Fibroblast of skin of abdomen (primary cell): ENCODE measurements at regions not wholly inside any gene's neighbourhood (a gene's known extent, or its start where the extent isn't known, plus 50 kb on each side); places are given as distances from the start of the nearest gene placed in this dataset.

Experiments used
- DNase-seq: peaks from one replicate; pipeline ENCODE4 v3.0.0-alpha.2; 2013

DNA sequence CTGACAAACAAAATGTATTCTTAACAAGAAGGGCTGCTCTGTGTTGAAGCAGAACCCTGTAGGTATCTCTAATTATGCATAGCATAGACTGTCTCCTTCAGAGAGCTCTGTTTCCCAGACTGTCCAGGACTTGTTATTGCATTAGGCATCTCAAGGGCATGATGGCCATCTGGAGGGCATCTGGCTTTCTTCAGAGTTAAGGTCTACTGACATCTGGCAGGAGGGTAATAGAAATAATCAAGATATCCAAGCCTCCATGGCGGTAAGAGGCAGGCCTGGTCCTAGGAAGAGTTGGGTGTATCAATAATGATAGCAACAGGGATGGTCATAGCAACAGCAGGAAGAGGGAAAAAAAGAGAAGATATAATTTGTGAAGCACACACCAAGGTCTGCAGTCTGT is 161.2 kb downstream of the TTC8 start:
- no peak for DNase-seq

DNA sequence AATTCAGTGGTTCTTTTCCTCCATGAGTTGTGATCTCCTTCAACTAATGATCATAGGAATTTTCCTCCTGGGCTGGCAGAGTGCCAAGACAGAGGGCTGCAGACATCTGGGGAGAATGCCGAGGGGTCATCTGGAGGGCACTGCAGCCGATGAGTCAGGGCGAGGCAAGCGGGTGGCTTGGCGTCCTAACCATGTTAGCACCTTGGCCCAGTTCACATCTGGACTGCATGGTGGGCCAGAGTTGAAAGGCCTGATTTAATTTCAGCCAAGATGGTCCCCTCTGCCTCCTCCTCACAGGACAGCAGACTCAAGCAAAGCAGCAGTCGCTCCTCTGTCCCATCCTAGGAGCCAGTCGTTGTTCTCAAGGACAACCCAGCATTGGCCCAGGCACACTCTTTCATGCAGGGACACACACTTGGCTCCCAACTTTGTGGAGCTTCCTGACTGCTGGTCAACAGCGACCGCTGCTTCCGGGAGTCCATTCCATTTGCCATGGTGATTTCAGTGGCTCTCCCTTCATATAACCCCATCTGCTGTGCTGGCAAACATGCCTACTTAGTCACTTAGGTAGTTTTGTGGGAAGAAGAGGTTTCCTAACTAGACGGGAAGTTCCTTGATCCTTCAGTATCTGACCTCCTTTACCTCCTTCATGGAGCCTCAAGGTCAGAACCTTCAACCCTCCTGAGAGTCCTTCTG is 161.8 kb downstream of the TTC8 start:
- peak; percentile 83 for DNase-seq

DNA sequence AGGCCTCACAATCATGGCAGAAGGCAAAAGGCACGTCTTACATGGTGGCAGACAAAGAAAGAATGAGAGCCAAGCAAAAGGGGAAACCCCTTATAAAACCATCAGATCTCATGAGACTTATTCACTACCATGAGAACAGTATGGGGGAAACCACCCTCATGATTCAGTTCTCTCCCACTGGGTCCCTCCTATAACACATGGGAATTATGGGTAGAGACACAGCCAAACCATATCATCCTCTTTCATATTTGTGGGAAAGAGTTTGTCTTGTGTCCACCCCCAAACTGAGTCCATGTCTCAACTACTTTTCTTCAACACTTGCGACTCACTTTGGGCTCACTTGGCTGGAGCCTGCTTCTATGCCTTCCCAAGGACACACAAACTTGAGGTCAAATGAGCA is 162.5 kb downstream of the TTC8 start:
- DNase-seq, result peak; percentile 50

DNA sequence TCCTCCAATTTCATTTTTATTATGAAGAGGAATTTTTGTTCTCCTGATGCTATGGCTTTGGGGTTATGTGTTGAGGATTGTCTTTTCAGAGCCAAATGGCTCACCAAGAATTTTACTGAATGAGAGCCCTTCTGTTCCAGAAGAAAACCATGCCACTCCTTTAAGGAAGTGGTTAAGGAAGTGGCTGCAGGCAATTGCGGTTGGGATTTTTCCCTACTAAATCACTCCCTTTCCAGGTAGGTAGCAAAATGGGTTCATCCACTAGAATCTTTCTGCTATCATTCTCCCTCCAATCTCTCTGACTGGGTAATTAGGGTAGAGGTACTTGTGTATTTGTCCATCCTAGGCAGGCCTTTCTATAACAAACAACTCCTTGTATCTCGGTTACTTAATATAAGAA is 163.1 kb downstream of the TTC8 start:
- no peak for DNase-seq

DNA sequence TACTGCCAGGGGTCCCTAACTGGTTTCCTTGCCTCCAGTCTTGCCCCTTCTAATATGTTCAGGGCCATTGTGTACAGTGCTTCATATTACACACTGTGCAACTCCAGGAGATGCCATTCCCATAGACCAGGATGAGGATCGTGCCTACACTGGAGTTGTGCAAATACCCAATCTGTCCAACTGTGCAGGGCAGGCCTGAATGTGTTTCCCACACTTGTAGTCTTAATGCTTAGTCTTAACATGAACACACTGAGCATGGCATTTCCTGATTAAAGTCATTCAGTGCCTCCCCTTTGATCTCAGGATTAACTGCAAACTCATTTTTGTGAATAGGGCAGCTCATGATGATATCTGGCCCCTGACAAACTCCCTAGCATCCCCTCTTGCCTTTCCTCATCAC is 165.5 kb downstream of the TTC8 start:
- DNase-seq, result no peak

DNA sequence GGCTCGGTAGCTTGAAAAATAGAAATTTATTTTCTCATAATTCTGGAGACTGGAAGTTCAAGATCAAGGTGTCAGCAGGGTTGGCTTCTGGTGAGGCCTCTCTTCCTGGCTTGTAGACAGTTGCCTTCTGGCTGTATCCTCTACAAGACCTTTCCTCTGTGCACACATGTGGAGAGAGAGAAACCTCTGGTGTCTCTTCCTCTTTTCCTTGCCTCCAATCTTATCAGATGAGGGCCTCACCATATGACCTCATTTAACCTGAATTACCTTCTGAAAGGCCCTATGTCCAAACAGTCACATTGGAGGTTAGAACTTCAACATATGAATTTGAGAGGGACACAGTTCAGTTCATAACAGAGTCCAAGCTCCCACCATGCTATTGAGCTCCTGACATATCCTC is 166.4 kb downstream of the TTC8 start:
- DNase-seq, result no peak

DNA sequence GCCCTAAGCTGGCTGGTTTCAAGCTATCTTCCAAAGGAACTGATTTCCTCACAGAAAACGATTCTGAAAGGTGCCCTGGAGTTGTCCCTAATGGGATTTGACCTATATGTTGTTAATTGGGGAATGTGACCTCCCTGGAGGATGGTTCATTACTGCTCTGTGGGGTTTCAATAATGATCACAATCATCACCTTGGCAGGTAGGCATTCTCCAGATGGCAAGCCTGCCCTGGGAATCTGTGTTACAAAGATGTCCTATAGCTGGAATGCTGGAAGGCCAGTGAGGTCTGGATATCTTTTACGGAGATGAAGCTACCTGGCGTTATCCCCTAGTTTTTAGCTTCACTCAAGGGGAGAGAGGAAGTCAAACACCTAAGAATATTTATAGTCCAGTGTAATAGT is 167.6 kb downstream of the TTC8 start:
- DNase-seq, result no peak

DNA sequence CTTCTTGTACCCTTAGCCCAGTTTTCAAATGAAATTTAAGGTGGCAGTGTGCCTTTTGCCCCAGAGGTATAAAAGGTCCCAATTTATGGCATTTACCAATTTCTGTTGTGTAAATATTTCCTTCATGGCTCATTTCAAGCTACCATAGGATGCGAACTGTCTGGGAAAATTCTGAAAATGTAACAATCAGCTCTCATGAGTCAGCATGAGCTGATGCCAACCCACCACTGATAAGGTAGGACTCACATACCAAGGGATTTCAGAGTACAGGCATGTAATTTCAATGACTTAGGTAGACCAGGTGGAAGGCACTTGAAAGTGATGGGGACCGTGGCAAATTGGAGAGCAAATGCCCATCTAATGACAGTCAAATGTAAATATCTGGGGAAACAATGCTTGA is 169.5 kb downstream of the TTC8 start:
- peak; percentile 45 for DNase-seq

DNA sequence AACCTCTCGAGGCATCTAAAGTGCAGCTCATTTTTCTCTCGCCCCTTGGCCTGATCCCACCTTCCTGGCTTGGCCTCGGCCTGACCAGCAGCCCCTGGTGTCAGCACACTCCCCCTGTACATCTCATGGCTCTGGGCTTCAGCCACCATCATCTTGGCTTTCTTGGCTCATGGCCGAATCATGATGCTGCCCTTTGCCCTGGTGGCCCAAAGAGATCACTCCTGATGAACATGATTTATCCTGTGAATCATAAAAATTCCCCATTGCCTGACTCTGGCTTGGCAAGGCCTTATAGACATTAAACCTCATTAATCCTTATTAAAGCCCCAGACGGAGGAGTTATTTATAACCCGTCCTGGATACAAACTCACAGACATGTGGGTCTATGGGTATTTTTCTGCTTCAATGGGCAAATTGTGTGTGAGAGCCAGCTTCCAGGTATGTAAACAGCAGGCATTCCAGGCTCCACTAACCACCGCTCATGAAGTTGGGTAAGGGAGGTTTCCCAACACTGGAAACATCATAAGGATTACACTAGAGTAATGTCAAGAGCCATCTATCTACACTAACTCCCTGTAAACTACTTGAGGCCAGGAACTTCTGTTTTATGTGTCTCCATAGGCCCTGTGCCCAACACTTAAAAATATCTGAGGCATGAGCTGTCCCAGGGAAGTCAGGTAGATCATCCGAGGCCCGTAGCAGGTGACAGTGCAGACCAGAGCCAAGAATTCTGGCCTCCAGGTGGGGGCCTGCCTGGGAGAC is 171.2 kb downstream of the TTC8 start:
- peak; percentile 97 for DNase-seq

DNA sequence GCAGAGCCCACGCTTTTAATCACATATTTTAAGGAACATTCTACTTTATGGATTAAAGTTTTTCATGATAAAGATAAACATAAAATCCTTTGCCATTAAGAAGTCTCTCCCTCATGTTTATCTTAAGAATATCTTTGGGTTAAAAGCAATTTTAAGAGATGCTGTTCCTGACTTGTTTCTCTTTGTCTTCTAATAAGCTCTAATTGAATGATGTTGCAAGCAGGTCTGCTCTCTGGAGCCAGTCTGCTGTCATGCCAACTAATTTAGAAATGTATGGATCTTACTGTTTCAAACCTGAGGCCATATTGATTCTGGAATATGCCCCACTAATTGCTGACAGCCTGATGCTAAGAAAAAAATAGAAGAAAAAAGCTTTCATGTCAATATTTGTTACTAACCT is 173.6 kb downstream of the TTC8 start:
- no peak for DNase-seq

DNA sequence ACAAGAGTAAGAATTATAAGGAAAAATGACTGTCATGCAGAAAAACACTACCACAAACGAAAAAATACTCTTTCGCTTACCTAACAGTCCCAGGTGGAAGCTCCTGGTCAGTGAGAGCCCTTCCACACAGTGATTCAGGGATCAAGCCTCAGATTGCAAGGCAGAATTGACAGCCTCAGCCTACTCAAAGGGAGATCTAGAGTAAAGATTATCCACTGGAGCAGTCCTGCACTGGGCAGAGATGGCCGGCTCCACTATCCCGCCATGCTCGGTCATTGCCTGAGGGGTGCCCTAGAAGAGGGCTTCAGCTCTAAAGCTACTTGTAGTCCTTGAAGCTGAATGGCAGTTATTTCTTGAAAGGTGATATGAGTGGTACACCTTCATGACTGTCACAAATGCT is 174.7 kb downstream of the TTC8 start:
- DNase-seq, result no peak

DNA sequence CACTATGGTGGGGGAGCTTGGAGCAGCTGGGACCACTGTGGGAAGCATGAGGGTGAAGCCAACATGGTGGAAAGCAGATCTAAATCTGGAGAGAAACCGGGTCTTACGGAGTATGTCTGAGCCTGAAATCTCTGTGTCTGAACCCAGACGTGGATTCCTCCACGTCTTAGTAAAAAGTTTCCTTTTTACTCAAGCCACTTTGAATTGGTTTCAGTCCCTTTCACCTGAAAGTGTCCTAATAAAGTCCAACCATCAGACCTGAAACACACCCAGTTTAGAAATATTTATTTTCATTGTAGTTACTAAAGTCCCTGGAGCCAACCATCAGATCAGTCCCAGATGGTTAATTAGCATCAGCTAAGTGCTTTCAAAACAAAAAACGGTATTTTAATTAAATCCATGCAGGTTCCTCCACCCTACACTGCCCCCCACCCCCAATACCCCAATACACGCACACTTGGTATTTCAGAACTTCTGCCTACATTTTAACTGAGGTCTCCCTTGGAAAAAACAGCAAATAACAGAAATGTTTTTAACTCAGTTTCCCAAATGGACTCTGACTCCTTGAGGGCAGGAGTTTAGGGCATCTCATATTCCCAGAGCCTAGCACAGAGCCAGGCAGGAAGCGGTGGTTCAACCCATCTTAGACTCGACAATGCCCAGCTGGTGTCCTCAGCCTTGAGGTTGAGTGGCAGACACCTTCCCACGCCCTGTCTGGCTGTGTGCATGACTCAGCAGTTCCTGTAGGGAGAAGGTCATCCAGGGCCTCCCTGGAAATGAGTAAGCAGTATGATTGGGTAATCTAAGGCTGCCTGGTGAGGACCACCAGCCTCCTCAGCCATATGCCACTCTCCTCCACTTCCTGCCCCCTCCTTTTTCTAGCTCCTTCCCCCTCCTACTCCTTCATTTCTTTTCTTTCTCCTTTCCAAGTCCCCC is 175.8 kb downstream of the TTC8 start:
- DNase-seq, result peak; percentile 99

DNA sequence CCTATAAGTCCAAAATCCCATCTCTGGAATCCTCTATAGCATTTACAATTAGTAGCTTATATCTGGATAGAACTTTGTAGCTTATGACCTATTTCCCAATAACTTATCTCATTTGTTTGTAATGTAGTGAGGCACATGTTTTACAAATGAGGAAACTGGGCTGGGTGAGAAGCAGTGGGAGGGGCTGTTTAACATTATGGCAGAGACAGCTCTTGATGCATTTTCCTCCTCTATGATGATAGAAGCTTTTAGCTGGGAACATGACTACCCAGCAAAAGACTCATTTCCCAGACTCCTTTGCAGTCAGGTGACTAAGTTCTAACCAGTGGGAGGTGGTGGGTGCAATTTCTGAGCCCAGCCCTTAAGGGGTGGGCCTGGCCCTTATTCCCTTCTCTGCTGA is 179.7 kb downstream of the TTC8 start:
- peak; percentile 59 for DNase-seq

DNA sequence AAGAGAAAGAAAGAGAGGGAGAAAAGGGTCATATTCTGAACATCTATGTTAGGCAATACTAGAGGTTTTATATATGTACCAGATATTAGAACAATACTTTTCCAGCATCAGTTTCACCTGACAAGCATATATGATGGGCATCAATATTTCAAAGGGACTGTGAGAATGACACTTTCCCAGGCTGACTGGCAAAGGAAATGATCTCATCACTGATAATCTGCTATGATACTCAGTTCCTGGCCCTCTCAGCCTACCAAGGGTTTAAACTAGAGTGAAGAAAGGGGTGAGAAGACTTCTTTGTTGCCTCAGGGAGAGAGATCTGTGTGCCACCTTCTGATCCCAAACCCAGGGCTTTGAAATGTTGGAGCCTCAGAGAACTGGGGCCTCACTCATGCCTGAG is 183.5 kb downstream of the TTC8 start:
- no peak for DNase-seq

DNA sequence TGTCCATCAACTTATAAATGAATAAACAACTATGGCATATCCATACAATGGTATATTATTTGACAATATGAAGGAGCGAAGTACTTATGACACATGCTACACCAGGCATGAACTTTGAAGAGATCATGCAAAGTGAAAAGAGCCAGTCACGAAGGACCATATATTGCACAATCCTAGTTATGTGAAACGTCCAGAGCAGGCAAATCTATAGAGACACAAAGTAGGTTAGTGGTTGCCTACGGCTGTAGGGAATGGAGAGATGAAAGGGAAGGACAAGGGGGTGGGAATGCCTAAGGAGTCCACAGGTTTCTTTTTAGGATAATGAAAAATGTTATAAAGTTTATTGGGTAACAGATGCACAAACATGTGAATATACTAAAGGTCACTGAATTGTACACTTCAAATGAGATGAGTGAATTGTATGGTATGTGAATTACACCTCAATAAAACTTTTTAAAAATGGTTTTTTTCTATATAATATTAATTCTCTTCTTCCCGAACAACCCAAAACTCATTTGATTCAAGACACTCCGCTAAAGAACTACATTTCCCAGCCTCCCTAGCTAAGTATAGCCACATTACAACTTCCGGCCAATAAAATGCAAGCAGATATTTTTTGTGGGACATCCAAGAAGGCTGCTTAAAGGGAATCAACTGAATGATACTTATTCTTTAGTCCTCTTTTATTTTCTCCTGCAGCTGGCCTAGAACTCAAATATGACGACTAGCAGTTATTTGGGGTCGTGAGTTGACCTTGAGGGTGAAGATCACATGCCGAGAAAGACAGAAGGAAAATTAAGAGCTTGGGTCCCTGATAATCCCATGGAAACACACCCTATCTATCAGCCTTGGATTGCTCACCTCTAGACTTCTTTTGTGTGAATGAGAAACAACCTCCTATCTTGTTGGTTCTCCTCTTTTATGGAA is 187.2 kb downstream of the TTC8 start:
- no peak for DNase-seq

DNA sequence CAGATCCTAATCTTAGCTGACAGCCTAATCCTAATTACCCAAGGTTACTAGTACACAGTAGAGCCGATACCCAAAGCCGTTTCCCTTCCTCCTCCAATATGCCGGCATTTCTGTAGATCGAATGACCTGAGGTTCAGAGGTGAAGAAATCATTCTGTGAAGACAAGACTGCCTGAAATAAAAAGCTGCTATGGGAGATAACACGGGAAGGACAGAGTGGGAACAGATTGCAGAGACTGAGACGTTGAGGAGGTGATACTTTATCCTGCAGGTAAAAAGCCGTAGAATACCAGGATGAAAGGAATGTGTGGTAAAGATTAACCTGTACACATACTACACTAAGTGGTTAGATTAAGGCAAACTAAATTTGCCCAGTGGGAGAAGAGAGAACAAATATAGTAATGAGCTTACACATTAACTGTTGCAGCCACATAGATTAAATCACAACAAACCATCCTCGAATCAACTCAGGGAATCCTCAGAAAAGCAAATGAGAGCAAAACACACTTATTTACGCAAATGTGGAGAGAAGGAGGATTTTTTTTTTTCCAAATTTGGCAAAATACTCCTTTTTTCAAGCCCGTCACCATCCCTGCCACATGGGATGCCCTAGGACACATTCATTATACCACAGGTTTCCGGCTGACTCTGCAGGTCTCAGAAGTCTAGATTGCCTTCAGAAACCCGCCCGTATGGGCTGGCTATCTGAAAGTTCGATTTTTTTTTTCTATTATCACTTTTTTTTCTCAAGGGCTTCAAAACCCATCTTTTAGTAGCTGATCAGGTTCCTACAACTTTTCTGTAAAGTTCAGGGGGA is 188.0 kb downstream of the TTC8 start:
- DNase-seq, result no peak

DNA sequence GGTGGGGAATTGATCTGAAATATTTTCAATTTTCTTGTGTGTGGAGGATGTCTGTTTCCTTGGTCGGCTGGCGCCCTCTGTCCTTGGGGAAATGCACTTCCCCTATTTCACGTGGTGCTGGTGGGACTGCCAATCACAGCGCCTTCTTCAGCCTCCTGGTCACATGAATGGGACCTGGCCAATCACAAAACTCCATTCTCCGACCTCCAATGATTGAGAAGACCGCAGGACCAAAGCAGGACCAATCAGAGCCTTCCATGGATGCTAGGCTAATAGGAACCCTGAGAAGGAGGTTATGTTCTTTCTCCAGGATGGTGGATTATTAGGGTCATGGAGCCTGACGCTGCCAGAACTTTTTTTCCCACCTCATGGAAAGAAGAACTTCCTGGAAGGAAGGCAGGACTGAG is 188.7 kb downstream of the TTC8 start:
- DNase-seq, result peak; percentile 25

DNA sequence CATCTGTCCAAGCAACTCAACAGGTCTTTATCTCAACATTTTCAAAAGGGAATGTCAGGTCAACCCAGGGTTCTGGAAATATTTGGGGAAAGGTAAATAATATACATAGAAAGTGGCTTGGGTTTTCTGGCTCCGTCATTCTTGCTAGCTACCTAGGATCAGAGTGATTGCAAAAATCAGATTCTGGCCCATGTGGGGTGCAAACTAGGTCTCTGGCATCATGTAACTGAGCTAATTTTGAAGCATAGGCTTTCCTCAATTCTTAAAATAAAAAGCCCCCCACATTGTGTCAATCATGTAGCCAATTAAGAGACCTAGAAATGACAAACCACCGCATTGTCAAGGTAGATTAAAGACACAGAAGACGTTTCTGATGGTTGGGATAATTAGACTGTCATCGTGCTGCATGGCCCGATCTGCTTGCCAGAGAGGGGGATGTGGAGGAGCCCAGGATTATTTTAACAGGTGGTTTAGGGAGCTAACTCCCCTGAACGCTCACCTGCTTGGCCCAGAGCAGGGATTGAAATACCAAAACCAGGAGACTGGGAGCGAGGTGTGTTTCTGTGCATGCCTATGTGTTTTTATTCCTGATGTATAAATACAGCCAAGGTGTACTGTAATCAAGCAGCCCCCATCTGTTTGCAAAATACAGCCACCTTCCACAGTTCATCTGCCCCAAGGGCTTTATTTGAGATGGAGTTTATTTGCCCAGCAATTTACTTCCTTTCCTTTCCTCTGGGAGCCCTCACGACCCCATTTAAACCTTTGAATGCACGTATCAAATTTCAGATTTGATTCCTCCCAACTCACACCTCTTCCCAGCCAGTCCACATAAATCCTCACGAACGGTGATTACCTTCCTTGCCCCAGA is 189.5 kb downstream of the TTC8 start:
- no peak for DNase-seq

DNA sequence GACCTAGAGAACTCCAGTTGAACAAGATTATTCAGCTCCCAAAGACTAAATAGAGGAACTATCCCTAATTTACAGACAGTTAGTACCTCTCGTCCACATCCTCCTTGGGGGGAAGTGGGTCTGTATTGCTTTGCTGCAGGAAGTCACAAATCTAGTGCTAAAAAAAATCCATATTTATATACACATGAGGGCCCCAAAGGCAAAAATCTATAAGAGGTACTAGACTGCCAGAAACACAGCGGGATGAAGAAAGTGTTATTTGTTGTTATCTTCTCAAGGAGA is 190.1 kb downstream of the TTC8 start:
- DNase-seq, result no peak

DNA sequence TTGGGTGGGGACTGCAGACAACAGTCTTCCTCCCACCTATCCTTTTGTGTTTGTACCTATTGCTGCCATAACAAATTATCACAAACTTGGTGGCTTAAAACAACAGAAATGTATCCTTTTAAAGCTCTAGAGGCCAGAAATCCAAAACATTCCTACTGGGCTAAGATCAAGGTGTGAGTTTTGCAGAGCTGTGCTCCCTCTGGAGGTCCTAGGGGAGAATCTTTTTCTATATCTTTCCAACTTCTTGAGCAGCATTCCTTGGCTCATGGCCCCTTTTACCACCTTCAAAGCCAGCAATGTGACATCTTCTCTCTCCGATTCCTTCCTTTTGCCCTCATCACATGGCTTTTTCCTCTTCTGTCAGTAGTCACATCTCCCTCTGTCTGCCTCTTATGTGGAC is 190.6 kb downstream of the TTC8 start:
- DNase-seq, result no peak

DNA sequence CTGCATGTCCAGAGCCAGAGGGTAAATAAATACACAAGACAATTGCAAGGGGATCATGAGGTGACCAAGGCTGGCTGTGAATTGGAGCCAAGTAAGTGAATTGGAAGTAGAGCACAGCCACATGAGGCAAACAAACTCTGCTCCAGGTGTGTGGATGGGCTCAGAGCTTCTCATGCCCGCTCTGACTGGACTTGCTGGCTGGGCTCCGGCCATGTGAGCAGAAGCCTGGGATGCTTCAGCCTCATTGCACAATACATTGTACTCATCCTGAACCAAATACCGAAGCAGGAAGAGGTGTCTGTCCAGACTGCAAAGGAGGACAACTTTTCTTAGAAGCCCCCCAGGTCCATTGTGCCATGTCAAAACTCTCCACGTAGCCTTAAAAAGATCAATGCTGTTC is 193.0 kb downstream of the TTC8 start:
- DNase-seq, result no peak
